Central memory CD8-positive, alpha-beta T cell (primary cell): ENCODE measurements at regions not wholly inside any gene's neighbourhood (a gene's known extent, or its start where the extent isn't known, plus 50 kb on each side); places are given as distances from the start of the nearest gene placed in this dataset.
"Not testable (repeated sequence)": the region's sequence is repeated elsewhere in the genome, so short reads cannot be mapped to it uniquely, and the experiment has no call there.

Experiments used
- ATAC-seq: fragments of 150-1000 bp; cut with Tn5 transposase; replicated peaks from 2 replicates; pipeline ENCODE4 v1.10.0; 2022; ENCODE audit warnings: mild to moderate bottlenecking, moderate FRiP score, moderate number of reproducible peaks; ENCODE audit not compliant: poor library complexity, severe bottlenecking; ENCODE audit errors: extremely low read depth
- DNase-seq, 2 donors: peaks; one replicate each; pipeline ENCODE4 v3.0.0; 2021; ENCODE audit warnings: low spot score in 2 of 2
- H3K27ac Mint-ChIP-seq: one replicate; pipeline ENCODE4 v1.8.0; 2022; ENCODE audit warnings: low read depth, mild to moderate bottlenecking, moderate library complexity, mixed read lengths
- H3K27me3 Mint-ChIP-seq: one replicate; pipeline ENCODE4 v1.8.0; 2022; ENCODE audit warnings: mixed read lengths
- H3K36me3 Mint-ChIP-seq: one replicate; pipeline ENCODE4 v1.8.0; 2022; ENCODE audit warnings: mild to moderate bottlenecking, moderate library complexity, mixed read lengths; ENCODE audit not compliant: insufficient read depth
- H3K4me1 Mint-ChIP-seq: one replicate; pipeline ENCODE4 v1.8.0; 2022; ENCODE audit warnings: mixed read lengths
- H3K4me3 Mint-ChIP-seq: one replicate; pipeline ENCODE4 v1.8.0; 2022; ENCODE audit warnings: mild to moderate bottlenecking, moderate library complexity, mixed read lengths
- H3K9me3 Mint-ChIP-seq: one replicate; pipeline ENCODE4 v1.8.0; 2022; ENCODE audit warnings: mixed read lengths

DNA sequence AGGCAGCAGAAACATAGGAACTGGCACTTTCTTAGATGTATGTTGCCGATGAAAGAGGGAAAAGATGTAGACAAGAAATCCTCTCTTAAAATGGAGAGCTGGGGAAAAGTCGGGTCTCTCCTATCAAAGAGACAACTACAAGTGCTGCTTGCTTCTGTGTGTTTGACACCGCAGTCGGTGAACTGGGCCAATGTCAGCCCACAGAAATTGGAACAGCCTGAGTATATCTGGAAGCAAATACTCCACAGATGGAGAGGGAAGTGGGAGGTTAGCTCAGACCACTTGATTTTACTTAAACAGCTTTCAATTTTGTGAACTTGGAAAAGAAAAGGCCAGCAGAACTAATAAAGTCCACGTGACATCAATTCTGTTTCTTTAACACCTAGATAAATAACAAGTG is 230.9 kb upstream of the FAT1 start:
- peaks cover 14% of the 10 kb centered on the region for H3K9me3 Mint-ChIP-seq

DNA sequence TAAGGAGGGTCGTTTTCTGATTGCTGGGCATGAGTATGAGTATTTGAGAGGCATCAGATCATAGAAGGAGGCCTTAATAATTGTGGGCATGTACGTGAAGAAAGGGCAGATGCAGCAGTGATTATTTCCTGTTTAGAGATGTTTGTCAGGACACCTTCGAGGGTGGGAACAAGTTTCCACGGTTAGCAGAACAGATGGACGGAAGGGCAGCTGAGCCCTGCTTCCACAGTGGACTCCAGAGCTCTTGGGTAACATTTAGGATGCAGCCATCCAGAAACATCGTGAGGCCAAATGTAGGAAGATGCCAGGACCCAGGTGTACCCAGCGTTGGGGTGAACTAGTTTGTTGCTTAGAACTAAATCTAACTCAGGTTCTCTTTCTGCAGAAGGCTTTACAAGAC is 231.3 kb upstream of the FAT1 start:
- Mint-ChIP-seq H3K36me3 (no peaks in the 10 kb centered on the region), H3K27me3 (no peaks in the 10 kb centered on the region), H3K4me3 (no peak overlapping the region), H3K4me1 (no peaks in the 10 kb centered on the region), H3K9me3 (peaks cover 14% of the 10 kb centered on the region), H3K27ac (no peak overlapping the region)
- DNase-seq (no peak), ATAC-seq (no peak)

More for the DNA sequence above, 230.9 kb upstream of the FAT1 start:
- ATAC-seq: no peak
- Mint-ChIP-seq H3K27me3 (no peaks in the 10 kb centered on the region), H3K36me3 (no peaks in the 10 kb centered on the region), H3K4me3 (no peak overlapping the region), H3K27ac (no peak overlapping the region), H3K4me1 (no peaks in the 10 kb centered on the region)
- DNase-seq: no peak

DNA sequence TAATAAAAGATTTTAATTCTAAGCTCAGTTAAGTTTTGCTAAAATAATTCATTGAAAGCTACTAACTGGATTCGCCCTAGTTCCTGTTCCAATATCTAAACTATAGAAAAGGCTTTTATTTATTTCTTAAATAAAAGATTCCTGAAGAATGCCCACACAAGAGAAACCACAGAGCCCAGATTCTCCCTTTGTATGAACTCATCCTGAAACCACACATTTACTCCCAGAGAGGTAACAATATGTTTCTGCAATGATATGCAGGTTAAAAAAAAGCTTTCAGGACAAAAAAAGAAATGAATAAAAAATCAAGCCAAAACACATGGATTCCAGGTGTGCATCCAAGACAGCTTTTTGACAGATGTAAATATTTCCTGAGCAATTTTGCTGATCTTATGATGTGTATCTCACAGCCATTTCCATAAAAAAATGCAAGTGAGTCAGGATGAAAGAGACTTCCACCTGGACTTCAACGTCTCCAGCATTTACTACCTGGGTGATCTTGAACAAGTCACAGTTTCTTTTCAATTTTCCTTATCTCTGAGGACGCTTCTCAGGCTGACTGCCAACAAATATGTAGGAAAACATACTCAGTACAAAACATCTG is 234.4 kb upstream of the FAT1 start:
- Mint-ChIP-seq H3K27me3 (no peaks in the 10 kb centered on the region), H3K4me3 (no peak overlapping the region), H3K9me3 (peaks cover 14% of the 10 kb centered on the region), H3K4me1 (no peaks in the 10 kb centered on the region), H3K36me3 (no peaks in the 10 kb centered on the region), H3K27ac (no peak overlapping the region)
- no peak for DNase-seq
- no peak for ATAC-seq

DNA sequence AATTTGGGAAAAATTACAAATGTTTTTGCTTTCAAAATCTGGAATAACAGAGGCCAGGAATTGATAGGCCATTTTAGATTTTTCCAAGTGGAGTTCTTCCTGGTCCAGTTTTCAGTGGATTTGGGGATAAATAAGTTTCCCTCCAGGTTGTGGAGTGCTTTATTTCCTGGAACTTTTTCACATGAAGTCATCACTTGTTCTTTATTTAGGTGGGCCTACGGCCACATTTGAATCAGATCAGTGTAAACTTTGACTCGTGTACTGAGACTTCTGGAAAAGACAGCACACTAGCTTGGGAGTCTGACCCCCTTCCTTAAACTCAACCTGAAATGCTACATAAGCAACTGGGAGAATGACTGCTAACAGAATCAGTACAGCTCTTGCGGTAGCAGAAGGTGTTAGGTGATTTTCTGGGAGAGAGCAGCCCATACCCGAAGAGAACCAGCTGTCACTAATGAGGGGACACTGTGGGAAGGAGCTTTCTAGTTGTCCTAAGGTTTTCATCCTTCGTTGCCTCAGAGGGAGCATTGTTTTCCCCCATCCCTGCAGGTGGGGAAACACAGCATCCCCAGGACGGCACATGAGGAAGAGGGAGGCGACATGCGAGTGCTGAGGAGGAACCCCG is 235.2 kb upstream of the FAT1 start:
- no peak overlapping the region for H3K27ac Mint-ChIP-seq

DNA sequence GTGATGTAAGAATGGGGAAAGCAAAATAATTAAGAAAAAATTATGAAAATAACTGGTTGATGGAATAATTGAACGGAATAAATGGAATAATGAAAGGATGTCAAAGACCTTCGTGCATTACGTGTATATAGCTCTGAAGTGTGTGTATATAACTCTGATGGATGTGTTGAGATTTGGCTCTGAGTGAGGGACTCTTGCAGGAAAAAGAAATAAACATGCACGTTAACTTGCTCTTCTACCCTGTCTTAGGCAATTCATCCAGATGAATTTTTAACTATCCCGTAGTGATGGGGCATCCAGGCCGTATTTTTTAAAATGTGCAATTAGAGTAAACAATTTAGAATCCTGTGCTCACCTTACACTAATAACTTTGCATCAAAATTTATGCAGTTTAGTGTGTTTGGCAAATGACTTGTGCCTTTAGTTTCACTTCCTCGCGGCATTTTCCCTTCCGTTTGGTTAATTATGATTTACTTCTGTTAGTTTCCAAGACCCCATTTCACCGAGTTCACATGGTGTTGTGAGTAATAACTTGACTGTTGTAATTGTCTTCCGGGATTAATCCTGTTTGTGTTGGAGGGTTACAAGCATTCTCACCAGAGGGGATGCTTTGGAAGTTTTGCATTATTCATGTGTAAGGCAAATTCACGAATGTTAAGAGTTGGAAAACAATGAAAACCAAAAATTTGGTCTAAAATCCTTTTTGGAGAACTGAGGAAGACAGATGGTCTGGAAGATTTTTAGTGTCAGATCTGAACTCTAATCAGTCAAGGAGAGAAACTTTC is 256.5 kb upstream of the FAT1 start:
- ATAC-seq (no peak), DNase-seq (no peak)
- Mint-ChIP-seq H3K9me3 (peaks cover 5% of the 10 kb centered on the region), H3K27ac (no peak overlapping the region), H3K4me1 (no peaks in the 10 kb centered on the region), H3K4me3 (no peak overlapping the region), H3K36me3 (no peaks in the 10 kb centered on the region), H3K27me3 (no peaks in the 10 kb centered on the region)

More for the DNA sequence above, 235.2 kb upstream of the FAT1 start:
- Mint-ChIP-seq H3K9me3 (peaks cover 14% of the 10 kb centered on the region), H3K27me3 (no peaks in the 10 kb centered on the region), H3K4me3 (no peak overlapping the region), H3K36me3 (no peaks in the 10 kb centered on the region), H3K4me1 (no peaks in the 10 kb centered on the region)
- ATAC-seq: no peak
- no peak for DNase-seq

DNA sequence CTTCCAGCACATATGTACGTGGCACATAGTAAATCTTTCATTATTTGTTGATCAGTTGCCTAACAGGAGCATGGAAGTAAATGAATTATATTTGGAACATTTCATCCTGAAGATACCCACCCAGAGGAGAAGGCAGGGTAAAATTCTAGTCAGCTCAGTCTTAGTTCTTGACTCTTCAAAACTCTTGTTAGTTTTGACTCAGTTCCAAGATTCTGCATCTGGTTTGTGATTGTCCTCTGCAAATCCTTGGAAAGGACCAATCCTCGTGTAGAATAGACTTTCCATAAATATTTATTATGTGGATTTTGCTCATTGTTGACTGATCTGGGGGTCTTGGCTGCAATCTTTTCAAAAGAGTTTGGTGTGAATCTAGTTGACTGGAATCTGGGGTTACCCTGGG is 257.5 kb upstream of the FAT1 start:
- Mint-ChIP-seq H3K9me3 (peaks cover 5% of the 10 kb centered on the region), H3K4me1 (no peaks in the 10 kb centered on the region), H3K4me3 (no peak overlapping the region), H3K27me3 (no peaks in the 10 kb centered on the region), H3K27ac (no peak overlapping the region), H3K36me3 (no peaks in the 10 kb centered on the region)
- no peak for DNase-seq
- ATAC-seq: no peak

DNA sequence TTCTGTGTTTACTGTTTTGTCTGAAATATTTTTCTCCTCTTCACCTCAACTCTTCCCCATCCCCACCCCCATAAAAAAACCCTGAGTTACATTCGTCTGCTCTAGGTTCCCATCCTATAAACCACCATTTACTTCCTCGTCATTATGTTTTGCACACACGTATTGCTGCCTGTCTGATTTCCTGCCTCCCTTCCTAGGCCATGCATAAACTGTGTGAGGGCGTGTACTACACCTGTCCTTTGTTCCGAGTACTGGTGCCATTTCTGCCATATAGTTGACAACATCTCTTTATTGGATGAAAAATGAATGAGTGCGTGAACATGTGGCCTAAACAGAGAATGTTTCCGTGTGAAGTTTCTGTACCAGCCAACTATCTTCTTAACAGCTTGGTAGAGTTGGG is 258.5 kb upstream of the FAT1 start:
- no peaks in the 10 kb centered on the region for H3K27me3 Mint-ChIP-seq
- DNase-seq (no peak), ATAC-seq (no peak)
- no peaks in the 10 kb centered on the region for H3K4me1 Mint-ChIP-seq
- H3K4me3 Mint-ChIP-seq: no peak overlapping the region
- peaks cover 5% of the 10 kb centered on the region for H3K9me3 Mint-ChIP-seq
- H3K27ac Mint-ChIP-seq: no peak overlapping the region
- H3K36me3 Mint-ChIP-seq: no peaks in the 10 kb centered on the region

DNA sequence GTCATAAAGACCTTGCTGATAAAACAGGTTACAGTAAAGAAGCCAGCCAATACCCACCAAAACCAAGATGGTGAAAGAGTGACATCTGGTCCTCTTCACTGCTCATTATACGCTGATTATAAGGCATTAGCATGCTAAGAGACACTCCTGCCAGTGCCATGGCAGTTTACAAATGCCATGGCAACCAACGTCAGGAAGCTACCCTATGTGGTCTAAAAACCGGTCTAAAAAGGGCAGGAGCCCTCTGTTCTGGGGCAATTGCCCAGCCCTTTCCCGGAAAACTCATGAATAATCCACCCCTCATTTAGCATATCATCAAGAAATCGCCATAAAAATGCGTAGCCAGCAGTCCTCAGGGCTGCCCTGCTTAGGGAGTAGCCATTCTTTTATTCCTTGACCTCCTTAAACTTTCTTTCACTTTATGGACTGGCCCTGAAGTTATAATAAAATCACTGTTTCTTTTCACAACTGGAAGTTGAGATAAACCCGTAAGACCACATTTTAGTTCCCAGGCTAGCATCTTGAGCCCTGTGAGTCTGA is 260.5 kb upstream of the FAT1 start:
- ATAC-seq: no peak
- Mint-ChIP-seq H3K27ac (no peak overlapping the region), H3K9me3 (peaks cover 11% of the 10 kb centered on the region), H3K27me3 (no peaks in the 10 kb centered on the region), H3K4me3 (no peak overlapping the region), H3K4me1 (no peaks in the 10 kb centered on the region), H3K36me3 (no peaks in the 10 kb centered on the region)
- no peak for DNase-seq

DNA sequence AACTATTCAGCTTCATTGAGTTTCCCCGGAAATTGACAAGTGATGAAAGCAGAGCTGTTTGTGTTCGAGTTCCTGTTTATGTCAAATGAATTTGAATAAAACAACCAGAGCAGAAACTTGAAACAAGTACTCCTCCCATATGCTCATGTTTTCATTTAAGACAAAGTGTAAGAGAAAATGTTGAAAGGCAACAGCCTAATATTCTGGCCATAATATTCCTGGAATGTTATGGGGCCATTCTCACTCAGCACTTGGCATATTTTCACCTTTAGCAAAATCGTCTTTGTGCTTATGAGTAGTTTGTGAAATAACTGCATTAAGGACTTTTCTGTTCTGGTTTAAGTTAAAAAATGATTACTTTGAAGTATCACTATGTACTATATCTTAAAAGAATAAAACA is 276.0 kb upstream of the FAT1 start:
- H3K4me3 Mint-ChIP-seq: no peak overlapping the region
- no peaks in the 10 kb centered on the region for H3K36me3 Mint-ChIP-seq
- H3K9me3 Mint-ChIP-seq: peaks cover 2% of the 10 kb centered on the region
- H3K27ac Mint-ChIP-seq: no peak overlapping the region
- DNase-seq (no peak), ATAC-seq (no peak)
- no peaks in the 10 kb centered on the region for H3K27me3 Mint-ChIP-seq
- H3K4me1 Mint-ChIP-seq: no peaks in the 10 kb centered on the region

DNA sequence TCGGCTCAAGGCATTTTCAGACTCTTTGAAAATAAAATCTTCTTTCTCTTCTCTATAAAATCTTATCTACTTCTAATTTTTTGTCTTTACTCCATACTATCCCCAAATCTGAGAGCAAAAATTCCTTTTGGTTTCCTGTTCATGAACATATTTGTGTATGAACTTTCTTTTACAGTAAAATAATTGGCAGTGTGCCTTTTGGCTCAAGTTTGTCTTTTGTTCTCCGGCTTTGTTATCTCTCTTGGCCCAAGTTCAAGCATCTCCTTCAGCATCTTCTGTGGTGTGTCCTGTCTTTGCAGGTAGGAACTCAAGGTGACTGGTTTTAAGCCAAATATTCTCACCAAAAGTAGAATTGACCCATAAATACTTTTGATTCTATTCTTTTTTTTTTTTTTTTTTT is 276.6 kb upstream of the FAT1 start:
- ATAC-seq: no peak
- Mint-ChIP-seq H3K4me1 (no peaks in the 10 kb centered on the region), H3K36me3 (no peaks in the 10 kb centered on the region), H3K27me3 (no peaks in the 10 kb centered on the region), H3K9me3 (peaks cover 4% of the 10 kb centered on the region), H3K27ac (no peak overlapping the region), H3K4me3 (no peak overlapping the region)
- DNase-seq: no peak

DNA sequence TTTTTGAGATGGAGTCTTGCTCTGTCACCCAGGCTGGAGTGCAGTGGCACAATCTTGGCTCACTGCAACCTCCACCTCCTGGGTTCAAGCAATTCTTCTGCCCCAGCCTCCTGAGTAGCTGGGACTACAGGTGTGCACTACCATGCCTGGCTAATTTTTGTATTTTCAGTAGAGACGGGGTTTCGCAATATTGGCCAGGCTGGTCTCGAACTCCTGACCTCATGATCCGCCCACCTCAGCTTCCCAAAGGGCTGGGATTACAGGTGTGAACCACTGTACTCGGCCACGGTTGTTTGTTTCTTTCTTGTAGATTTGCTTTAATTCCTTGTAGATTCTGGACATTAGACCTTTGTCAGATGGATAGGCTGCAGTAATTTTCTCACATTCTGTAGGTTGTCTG is 278.5 kb upstream of the FAT1 start:
- H3K9me3 Mint-ChIP-seq, H3K4me1 Mint-ChIP-seq, H3K27ac Mint-ChIP-seq, H3K4me3 Mint-ChIP-seq, ATAC-seq, DNase-seq, H3K36me3 Mint-ChIP-seq, H3K27me3 Mint-ChIP-seq: not testable (repeated sequence)

DNA sequence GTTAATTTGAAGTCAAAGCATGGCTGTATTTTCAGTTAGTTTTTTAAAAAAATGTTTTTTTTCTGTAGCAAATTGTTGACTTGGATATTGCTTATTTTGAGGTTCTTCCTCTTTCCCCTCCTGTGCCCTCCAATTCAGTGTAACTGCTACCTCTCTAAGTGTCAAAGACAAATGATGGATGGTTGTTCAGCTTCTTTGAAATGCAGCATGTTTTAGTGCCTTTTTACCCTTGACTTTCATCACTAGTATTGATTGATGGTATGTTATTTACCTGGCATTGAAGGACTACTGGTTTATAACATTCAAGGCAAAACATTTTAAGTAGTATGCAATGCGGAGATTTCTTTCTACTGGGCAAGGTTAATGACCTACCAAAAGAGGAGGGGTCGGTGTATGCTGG is 281.0 kb upstream of the FAT1 start:
- ATAC-seq (no peak), DNase-seq (no peak)
- Mint-ChIP-seq H3K27me3 (no peaks in the 10 kb centered on the region), H3K9me3 (peaks cover 10% of the 10 kb centered on the region), H3K36me3 (no peaks in the 10 kb centered on the region), H3K27ac (no peak overlapping the region), H3K4me3 (no peak overlapping the region), H3K4me1 (no peaks in the 10 kb centered on the region)

DNA sequence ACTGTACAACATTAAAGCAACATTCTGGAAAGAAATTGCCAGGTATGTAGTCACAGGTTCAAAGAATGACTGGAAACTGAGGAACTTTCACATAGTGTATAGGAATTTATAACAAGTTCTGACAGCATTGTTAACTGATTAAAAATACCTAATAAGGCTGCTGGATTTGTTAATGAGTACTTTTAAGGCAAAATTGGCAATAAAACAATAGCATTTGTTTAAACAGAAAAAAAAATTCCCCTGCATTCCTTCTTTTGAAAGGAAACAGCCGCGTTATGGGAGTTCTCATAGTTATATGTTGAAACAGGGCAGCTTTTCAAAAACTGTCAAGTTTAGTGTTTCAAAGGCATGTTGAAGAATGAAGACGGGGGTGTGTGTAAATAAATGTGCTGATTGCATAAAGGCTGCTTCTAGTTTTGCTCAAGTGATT is 282.5 kb upstream of the FAT1 start:
- peaks cover 10% of the 10 kb centered on the region for H3K9me3 Mint-ChIP-seq
- H3K4me1 Mint-ChIP-seq: no peaks in the 10 kb centered on the region
- no peak overlapping the region for H3K4me3 Mint-ChIP-seq
- no peak for ATAC-seq
- no peaks in the 10 kb centered on the region for H3K36me3 Mint-ChIP-seq
- no peak overlapping the region for H3K27ac Mint-ChIP-seq
- no peak for DNase-seq
- no peaks in the 10 kb centered on the region for H3K27me3 Mint-ChIP-seq
